ENCODE measurements at regions not wholly inside any gene's neighbourhood (a gene's known extent, or its start where the extent isn't known, plus 50 kb on each side); places are given as distances from the start of the nearest gene placed in this dataset.

DNA sequence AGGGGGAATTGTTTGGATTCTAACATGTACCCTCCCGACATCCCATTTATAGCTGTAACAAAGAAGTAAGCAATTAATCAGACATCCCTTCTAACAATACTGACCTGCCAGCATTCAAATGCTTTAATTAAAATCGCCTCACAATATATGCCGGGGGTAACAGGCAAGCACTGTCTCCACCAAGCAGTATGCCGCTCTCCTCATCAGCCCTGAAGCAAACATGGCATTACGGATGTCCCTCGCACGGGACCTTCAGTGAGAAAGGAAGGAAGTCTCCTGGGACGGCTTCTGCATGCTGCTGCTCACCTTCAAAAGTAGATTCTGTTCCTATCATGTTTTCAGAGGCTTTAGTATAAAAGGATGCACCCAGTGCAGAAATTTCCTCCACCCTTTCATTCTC, 292.7 kb upstream of the POU3F3 start:
- TF ChIP-seq POLR2A (IDR thresholded peaks at IDR 0.05) (no peak), POLR2AphosphoS5 (IDR thresholded peaks at IDR 0.05) (no peak)
- TF ChIP-seq, protein P1, sequence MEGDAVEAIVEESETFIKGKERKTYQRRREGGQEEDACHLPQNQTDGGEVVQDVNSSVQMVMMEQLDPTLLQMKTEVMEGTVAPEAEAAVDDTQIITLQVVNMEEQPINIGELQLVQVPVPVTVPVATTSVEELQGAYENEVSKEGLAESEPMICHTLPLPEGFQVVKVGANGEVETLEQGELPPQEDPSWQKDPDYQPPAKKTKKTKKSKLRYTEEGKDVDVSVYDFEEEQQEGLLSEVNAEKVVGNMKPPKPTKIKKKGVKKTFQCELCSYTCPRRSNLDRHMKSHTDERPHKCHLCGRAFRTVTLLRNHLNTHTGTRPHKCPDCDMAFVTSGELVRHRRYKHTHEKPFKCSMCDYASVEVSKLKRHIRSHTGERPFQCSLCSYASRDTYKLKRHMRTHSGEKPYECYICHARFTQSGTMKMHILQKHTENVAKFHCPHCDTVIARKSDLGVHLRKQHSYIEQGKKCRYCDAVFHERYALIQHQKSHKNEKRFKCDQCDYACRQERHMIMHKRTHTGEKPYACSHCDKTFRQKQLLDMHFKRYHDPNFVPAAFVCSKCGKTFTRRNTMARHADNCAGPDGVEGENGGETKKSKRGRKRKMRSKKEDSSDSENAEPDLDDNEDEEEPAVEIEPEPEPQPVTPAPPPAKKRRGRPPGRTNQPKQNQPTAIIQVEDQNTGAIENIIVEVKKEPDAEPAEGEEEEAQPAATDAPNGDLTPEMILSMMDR (IDR thresholded peaks at IDR 0.05) = no peak

All from upper lobe of left lung (tissue), 4 donors.